HG03097 (cell line): ENCODE measurements at regions not wholly inside any gene's neighbourhood (a gene's known extent, or its start where the extent isn't known, plus 50 kb on each side); places are given as distances from the start of the nearest gene placed in this dataset.

Source experiments
- ATAC-seq: cut with Tn5 transposase; IDR thresholded peaks from one replicate; pipeline ENCODE4 v1.9.1; 2021; ENCODE audit not compliant: unreplicated experiment, low FRiP score

- no peak for ATAC-seq
These were observed 176.2 kb upstream of the ZMIZ1 start for GRCh38 chr10:78892338-78893176.

DNA sequence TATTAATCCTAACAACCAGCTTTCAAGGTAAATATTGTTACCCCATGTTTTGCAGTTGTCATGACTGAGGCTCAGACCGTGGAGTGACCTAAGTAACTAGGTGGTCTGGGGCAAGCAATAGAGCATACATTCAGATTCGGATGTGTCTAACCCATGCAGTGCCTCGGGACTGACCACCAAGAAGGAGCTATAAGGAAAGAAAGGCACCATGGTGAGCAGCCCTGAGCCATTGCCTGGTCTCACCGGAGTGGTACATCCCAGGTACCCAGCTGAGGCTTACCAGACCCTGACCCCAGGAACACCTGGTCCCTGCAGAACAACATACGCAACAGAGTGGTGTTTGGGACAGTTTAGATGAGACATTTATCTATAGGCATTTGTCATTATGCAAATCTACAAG is 175.5 kb upstream of the ZMIZ1 start:
- no peak for ATAC-seq

GRCh38 chr10:78894089-78894840 is 174.5 kb upstream of the ZMIZ1 start:
- ATAC-seq: no peak

- ATAC-seq: no peak
These were observed 173.9 kb upstream of the ZMIZ1 start for GRCh38 chr10:78894841-78895195.

DNA sequence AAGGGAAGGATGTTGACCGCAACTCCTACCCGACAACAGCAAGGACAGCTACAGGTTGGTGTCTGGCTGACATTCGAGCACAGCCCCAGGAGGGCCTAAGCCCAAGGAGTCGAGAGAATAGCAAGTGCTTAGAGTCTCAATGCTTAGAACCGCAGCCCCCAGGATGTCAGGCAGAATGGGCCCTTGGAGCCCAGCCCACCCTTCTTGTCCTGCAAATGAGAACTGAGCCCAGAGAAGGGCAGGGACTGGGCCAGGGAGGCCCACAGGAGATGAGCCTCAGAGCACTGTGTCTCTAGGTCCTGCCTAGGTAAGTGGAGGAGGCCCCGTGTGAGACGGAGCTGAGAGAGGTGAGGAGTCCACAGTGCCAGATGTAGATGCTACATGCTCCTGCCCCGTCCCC is 173.3 kb upstream of the ZMIZ1 start:
- no peak for ATAC-seq

- no peak for ATAC-seq
These were observed 172.4 kb upstream of the ZMIZ1 start for GRCh38 chr10:78896159-78896928.

- ATAC-seq: no peak
These were observed 170.2 kb upstream of the ZMIZ1 start for GRCh38 chr10:78898341-78899097.

DNA sequence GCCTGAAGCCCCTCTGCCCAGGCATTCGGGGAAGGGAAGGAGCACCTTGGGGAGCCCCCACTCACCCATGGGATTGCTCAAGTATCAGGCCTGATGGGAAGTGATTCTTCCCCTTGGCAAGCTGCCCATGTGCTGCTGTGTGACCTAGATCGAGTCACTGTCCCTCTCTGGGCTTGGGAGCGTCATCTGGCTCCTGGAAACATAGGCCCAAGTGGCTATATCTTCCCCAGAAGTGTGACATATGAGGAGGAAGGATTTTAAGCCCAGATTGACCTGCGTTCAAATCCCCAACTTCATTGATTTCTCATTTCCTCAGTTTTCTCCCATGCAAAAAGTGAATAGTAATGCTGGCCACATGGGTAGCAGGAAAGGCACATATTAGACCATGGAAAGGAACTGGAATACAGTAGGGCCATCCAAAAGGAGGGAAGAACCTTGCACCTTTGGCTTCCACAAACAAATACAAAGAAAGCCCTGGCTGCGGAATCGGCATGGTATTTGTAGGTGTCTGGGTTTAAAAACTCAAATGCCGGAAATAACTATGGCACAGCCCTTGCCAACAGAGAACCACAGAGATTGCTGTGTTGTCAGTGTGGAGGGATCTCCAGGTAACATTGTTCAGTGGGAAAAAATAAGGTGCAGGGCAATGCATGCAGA is 169.5 kb upstream of the ZMIZ1 start:
- ATAC-seq: no peak

DNA sequence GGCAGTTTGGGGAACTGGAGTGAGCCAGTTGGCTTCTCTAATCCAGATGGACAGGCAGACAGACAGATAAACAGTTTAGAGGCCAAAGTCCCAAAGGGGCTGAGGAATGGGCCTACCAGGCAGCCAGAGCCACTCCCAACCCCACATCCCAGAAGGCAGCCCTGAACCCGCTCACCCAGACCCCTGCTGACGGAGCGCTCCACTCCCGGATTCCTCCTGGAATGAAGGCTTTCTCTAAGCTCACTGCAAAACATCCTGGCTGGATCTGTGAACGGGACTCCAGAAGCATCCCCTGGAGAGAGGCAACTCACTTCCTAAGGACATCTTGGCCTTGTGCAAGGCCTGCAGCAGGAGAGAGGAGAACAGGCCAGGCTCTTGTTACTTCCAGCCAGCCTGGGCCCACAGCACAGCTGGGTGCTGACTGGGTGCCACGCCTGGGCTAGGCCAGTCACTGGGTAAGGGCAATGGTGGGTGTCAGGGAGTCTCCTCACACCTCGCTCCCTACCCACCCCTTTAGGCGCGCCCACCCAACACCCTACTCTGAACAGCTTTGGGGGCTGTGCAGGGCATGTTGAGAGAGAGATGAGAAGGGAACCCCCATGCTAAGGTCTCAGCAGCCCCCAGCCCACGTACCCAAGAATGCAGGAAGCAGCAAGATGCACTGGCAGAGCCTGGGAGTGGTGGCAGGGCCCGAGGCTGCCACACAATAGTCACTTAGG is 168.6 kb upstream of the ZMIZ1 start:
- ATAC-seq: no peak

DNA sequence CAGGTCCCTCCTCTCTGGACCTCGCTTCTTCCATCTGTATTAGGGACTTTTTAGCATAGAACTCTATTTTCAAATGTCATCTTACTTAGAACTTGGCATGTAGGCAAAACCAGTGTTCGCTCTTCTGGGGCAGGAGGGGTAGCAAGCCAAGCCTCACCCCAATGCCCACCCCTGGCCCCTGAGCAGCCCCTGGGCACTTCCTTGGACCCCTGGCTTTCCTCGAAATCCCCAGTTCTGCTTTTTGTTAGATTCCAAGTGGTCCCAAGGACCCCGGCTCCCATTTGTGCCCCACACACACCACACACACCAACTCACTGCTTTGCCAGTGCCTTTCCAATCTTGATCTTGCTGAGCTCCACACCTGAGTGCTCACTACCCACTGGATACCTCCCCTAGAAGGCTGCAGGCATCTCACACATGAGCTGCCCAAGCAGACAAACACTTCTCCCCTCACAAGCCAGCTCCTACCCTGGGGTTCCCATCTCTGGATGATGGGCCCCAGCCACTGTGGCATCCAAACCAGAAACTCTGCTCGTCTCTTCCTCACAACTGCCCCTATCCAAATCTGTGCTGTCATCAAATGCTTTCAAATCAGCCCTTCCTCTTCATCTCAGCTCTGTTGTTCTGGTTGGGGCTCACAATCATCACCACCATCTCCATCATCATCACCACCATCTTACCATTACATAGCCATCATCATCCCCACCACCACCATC is 167.9 kb upstream of the ZMIZ1 start:
- ATAC-seq: no peak

- no peak for ATAC-seq
These were observed 167.1 kb upstream of the ZMIZ1 start for GRCh38 chr10:78901694-78902093.

GRCh38 chr10:78902815-78903214 is 166.0 kb upstream of the ZMIZ1 start:
- no peak for ATAC-seq

- no peak for ATAC-seq
These were observed 165.3 kb upstream of the ZMIZ1 start for GRCh38 chr10:78903341-78903940.

GRCh38 chr10:78904196-78904595 is 164.6 kb upstream of the ZMIZ1 start:
- ATAC-seq: no peak

DNA sequence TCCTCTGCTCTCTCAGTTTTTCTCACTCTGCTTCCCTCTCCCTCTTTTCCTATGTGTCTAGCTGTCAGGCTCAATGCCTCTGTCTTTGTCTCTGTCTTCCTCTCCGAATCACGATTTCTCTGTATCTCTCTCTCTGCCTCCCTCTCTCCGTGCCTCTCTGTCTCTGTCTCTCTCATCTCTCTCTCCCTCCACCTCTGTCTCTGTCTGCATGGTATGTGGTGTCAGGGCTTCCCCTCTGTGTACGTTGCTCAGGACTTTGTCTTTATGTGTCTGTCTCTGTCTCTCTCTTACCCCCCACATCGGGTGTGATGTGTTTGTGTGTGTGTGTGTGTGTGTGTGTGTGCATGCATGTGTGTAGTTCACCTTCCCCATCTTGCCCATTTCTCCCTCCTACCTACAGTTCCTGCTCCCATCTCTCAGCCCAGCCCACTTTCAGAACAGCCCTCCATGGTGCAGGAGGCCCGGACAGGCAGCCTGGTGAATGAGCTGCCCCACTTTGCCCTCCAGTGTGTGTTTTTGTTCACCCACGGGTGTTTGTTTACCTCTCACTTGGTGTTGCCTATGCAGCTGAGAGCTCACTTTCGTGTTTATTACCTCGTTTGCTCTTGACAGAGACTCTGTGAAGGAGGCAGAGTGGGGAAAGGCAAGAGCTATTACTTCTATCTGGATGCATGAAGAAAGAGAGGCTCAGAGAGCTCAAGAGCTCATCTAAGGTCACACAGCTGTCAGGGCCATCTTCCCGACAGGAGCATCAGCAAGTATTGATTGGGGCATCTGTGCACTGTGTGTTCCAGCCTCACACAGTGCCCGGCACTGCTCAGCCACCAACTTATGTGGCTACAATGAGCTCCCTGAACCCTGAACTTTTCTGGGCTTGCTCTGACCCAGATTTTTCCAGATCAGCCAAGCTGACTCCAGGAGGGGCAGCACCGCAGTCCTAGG is 163.5 kb upstream of the ZMIZ1 start:
- no peak for ATAC-seq

- ATAC-seq: no peak
These were observed 162.8 kb upstream of the ZMIZ1 start for GRCh38 chr10:78905957-78906308.

DNA sequence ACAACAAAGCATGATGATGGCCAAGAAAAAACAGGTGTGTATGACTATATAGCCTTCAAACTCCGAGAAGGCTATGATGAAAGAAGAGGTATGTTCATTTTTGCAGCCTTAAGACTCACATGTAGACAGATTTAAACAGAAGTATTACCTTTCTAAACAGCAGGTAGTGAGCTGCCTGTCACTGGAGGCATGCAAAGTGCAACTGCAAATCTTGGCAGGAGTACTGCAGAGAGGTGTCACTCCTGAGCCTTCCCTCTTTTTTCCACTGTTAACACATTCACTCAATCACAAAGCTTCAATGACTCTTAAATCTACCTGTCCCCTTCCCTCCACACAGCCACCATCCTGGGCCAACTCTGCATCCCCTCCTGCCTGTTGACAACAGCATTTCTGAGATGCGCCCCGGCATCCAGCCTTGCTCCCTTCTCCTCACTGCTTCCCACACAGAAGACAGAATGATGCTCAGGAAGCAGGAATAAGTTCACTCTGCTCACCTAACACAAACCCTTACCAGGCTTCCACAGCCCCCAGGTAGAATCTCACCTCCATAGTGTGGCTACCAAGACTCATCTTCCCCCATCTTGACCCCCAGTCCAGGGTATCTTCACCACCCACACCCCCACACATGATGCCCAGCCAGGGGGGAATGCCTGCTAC is 161.9 kb upstream of the ZMIZ1 start:
- no peak for ATAC-seq
